Hematopoietic multipotent progenitor cell treated with erythropoietin and hydrocortisone succinate and interleukin-3 and kit ligand, for 8 days (in vitro differentiated cells): ENCODE measurements at regions not wholly inside any gene's neighbourhood (a gene's known extent, or its start where the extent isn't known, plus 50 kb on each side); places are given as distances from the start of the nearest gene placed in this dataset.
A peak's percentile ranks its signal among the peaks of the same experiment; 100 is the strongest.
"Not testable (repeated sequence)": the region's sequence is repeated elsewhere in the genome, so short reads cannot be mapped to it uniquely, and the experiment has no call there.

Source experiments
- DNase-seq: peaks from one replicate; pipeline ENCODE4 v3.0.0-alpha.2; 2015

DNA sequence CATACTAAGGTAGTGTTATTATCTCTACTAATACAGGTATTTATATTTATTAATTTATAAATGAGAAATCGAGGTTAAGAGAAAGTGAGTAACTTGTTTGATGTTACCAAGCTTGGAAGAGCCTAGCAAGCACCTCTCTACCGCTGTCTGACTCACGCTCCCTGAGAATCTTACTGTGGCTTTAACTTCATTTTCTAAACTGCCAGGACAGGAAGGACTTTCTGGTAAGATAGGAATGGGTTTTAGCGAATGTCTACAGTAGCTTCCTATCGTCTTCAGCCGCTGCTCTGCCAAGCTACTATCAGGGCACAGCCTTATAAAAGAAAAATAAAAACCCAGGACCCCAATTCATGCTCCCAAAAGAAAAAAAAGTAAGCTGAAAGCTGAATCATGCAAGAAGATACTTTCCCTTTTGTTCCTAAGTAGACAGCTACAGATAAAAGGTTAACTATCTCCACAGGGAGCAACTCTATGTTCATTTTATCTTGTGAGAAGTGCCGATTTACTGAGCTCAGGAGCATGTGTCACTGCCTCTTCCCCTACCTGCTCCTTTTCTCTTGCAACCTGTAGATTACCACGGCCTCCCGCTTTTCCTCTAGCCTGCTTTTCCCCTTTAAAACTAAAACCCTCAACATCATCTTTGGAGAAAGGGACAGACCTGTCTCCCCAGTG lies 60.2 kb downstream of the THNSL1 start:
- peak; percentile 41 for DNase-seq

DNA sequence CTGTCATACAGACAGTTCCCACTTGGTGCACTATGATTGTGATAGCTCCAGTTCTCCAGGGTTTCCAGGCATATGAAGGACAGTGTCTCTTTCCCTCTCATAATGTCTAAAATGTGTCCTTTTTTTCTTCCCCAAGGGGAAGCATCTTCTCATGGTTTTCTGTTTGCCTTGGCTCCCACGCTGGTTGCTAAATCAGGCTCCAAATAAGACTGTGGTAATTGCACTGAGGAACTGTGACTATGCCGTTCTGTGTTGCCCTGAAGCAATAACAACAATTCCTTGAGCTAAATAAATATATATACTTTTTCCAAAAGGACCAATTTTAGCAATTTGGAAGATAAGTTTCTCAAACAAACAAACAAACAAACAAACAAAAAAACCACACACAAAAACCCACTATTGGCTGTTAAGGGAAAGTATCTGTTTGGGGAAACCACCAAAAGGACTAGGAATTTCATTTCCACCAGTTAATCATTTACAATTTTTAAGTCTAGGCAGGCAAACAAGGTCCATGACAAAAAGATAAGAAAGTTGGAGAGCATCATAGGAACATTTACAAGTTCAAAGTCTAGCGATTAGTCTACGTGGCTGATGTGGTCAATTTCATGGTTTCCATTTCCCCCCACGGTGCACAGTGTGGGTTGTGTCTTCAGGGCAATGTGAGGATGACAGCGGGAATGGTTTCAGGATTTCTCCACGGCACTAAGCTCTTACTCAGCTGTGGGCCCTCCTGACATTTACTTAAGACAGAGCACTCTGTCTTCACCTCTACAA lies 62.4 kb downstream of the THNSL1 start:
- DNase-seq = no peak

DNA sequence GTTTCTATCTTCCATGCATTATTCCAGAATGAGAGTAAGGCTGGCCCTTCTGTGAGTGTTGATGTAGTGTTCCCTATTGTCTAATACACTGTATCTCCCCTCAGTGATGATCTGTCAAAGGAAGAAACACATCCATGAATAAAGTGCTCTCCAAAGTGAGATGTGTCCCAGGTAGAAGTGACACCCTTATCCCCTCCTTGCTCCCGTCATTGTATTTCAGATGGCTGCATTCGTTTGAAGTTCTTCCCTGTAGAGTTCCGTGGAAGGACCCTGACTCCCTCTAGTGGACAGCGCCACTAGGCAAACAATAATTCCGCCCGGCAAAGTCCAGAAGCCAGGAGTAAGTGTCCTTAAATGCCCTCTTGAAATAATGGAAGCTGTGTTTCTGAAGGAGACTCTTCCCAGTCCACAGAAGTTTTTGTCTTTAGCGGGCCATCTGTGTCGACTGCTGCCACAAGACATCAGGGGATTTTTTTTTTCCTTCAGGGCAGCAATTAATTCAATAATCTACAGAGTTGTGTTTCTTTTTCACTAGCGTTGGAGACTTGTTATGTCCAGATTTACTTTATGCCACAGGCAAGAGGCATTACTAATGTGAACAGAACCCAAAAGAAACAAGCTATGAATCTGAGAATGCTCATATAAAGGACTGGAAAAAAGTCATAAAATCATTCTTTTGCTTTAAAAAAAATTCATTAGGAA lies 64.6 kb downstream of the THNSL1 start:
- peak; percentile 78 for DNase-seq

DNA sequence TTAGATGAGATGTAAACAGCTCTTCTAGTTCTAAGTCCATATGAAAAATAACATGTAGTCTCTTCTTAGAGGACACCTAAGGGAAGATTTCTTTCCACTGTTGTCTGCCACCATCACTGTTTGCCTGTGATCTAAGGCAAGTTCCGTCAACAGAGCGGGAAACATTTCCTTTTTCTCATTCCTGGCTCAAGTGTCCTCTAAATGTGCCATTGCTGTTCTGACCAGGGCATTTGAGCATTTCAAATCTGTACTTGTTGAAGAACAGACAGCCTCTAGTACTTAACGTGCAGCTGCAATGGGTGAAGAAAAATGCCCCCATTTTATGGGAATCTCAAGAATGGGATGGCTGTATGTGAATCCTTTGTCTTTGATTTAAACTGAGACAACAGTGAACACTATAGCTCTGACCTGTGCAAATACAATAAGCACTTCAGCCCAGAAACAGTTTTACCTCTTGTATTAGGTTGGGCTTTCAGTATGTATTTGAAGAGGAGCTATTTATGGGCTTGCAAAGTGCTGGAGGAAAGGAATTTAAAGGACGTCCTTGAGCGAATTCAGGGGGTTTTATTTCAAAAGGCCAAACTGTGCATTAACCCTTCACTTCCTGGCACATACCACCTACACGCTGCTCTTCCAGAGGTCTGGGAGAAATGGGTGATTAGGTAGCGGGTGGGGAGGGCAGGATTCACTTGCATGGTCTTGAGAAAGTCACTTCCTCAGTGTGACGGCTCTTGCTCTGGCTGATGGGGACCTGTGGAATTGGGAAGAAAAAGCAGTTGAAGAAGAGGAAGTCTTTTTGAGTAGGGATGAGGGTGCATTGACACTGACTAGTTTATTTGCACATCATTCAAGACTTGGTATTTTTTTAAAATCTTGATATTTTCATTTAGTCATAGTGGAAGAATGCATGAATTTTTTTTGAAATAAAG lies 66.1 kb downstream of the THNSL1 start:
- no peak for DNase-seq

DNA sequence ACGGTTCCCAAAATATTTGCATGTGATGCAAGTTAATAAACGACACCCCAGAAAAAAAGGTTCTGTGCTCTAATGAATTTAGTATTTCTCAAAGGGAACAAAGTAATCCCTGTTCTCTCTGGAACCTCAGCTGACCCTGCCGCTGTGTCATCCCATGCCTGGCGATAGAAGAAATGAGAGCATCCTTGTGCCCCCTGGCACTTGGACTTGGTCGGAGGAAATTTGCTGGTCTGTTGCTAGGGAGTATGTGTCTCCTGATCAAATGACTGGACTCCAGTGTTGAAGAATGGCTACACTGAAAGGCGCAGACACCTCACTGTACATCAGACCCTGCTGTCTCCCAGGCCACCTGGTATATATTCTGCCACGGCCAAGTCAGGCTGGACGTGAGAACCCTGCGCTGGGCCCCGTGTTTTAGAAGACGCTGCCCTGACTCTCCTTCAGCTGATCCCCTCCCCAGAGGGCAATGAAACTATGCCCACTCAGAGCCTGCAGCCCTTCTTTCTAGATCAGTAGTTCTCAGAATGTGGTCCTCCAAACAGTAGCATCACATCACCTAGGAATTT lies 67.2 kb downstream of the THNSL1 start:
- no peak for DNase-seq

DNA sequence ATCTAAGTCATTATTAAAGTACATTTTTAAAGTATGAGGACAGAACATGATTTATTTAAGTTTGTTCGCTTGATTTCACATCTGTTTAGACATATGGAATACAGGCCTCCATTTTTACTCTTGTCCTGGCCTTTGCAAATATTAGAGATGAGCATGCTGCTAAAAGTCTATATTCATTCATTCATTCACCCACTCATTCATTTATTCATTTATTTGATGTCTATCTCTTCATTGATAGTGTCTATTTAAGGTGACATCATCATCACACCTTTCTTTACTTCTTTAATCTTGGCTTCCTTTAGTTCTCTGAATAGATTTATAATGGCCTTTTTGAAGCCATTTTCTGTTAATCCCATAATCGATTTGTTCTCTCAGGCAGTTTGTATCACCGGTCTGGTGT lies 68.0 kb downstream of the THNSL1 start:
- DNase-seq = no peak

DNA sequence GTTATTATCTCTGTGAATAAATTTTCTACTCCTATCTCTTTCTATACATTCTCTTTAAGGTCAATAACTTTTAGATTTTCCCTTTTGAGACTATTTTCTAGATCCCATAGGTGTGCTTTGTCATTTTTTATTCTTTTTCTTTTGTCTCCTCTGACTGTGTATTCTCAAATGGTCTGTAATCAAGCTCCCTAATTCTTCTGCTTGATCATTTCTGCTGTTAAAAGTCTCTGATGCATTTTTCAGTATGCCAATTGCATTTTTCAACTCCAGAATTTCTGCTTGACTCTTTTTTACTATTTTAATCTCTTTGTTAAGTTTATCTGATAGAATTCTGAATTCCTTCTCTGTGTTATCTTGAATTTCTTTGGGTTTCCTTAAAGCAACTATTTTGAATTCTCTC lies 78.2 kb downstream of the THNSL1 start:
- DNase-seq = no peak

DNA sequence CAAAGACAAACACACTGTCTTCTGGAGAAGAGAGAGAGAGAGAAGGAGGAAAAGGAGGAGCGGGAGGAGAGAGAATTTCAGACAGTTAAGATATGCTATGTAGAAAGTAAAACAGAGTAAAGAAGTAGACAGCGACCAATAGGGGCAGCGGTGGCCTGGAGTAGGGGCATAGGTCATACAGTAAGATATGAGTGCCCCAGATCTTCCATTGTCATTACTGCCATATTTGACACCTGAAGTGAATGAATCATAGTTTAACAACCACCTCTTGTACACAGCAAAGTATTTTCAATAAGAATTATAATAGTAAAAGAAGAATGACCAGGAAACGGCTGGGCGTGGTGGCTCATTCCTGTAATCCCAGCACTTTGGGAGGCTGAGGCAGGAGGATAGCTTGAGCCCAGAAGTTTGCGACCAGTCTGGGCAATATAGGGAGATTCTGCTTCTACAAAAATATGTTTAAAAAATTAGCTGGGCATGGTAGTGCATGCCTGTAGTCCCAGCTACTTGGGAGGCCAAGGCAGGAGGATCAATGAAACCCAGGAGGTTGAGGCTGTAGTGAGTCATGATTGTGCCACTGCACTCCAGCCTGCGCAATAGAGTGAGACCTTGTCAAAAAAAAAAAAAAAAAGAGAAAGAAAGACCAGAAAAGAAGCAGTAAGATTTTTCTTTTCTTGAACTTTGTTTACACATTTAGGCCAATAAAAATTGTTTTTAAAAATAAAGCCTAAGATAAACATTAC lies 77.0 kb upstream of the GPR158 start:
- DNase-seq = no peak

DNA sequence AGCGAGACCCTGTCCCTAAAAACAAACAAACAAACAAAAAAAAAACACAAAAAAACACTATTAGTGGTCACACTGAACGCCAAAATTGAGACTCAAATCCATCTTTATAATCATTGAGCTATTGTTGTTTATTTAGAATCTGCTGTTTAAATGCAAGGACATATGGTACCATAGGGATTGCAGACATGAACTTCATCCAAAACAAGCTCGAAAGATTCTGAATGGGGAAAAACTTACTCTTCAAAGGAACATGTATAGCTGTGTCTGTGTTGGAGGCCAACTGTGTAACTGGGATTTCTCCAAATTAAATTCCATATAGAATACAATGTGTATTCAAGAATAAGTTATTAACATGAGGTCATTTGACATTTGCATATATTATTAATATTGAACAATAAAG lies 74.7 kb upstream of the GPR158 start:
- no peak for DNase-seq

DNA sequence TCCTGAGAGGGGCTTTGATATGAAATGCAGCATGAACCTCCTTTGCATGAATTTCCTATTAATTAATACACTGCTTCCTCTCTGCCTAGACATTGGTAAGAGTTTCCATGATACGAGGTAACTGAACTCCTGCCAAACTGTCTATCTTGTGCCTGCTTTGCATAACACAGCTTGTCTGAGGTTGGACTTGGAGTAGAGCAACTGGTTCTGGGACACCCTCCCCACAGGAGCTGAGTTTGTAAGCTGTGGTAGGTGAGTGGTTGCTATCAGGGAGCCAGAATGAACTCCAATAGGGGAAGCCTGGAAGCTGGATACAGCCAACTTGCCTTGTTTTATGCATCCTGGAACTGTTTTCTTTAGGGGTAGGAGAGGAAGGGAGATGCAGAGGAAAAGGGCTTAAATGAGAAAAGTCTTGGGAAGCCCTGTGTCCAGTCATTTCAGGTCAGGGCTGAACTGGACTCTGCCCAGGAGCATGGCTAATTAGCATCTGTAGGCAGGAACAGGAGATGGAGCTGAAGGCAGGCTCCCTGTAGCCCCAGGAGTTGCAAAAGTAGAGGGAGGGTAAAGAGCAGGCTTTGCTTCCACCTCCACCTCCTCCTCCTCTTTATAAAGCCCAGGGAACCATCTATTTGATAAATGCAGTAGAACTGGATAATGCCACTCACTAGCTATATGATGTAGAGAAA lies 73.2 kb upstream of the GPR158 start:
- DNase-seq = no peak

DNA sequence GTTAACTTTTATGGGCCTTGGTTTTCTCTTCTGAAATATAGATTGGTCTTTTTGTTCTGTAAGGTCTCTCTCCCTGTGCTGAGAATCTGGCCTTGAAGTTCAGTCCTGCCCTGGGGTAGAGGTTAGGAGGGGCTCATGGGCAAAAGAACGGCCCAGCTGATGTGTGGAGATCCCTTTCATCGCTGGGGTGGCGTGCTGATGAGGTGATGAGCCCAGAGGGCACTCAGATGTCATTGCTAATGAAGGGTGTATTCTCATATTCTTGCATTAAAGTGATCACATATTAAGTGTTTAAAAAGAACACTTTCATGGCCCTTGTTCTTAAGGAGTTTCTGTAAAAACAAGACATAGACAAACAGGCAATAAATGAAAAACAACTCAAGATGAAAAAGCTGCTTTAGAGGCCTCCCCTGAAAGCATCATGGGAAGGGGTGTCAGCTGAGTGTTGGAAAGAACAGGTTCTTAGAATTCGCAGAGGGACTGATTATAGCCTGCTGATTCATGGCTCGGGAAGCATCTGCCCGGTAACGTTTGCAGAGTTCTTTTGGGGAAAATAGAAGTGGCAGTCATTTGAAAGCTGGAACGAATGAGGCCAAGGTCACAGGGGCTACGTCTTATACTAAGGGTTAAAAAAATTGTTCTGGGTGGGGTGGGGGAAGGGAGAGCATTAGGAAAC lies 72.5 kb upstream of the GPR158 start:
- no peak for DNase-seq

DNA sequence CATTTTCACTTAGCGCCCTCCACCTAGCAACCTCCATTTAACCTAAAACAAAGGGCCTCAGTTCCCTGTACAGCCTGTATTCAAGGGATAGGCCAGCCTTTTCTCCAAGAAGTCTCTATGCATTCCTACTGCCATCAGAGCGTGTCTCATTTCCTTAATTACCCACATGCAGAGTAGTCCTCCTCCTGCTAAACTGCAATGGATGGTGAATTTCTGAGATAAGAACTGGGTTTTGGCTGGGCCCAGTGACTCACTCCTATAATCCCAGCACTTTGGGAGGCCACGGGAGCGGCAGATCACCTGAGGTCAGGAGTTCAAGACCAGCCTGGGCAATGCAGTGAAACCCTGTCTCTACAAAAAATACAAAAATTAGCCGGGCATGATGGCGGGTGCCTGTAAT lies 71.1 kb upstream of the GPR158 start:
- no peak for DNase-seq

DNA sequence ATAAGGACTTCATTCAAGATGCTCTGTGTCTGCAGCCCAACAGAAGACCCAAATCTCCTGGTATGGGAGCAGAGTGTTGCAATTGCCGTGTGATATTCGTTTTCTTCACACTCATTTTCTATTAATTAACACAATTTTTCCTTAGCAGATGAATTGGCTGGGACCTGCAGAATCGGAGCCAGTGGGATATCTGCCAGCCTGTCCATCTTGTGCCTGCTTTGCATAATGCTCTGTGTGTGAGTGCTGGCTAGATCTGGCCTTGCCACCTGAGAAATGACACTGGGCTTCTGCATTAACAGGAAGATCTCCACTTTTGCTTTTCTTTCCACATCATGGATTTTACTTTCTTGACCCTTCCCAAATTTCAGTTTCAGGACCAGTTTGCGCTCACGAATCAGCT lies 70.4 kb upstream of the GPR158 start:
- no peak for DNase-seq

DNA sequence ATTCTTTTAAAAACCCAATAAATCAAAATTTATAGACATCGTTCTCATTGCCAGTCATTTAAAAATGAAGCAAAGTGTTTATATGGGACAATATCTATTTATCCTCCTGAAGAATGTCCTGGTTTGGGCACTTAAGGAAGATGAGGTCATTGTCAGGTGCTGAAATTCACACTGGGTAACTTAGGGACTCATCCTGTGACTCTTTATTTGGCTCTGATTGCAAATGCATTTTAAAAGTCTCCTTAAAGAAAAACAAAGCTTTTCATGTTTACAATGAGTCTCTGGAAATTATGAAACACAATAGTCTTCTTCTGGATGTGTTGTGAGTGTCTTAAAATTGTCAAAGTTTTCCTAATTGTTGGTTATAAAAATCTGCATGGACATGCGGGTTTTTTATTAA lies 69.5 kb upstream of the GPR158 start:
- DNase-seq = no peak

DNA sequence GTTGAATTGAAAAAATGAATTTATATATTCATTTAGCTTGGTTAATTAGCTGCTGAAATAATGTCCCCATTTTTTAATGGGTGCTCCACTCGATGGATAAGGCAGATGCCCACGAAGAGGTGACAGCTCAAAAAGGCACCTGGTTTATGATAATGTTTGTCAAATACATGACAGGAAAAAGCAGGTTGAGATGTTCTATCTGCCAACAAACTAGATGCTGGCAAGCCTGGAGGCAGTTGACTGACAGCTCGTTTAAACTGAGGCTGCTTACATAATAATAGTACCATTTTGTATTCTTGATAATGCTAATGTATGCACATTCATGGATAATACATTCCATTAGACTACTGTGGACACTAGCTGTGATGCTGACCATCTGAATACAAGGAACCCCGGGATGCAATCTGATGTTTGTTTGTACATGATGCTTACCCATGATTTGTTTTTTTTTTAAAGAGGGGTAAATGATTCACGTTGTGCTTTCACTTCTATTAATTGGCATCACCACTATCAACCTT lies 69.0 kb upstream of the GPR158 start:
- DNase-seq = no peak

DNA sequence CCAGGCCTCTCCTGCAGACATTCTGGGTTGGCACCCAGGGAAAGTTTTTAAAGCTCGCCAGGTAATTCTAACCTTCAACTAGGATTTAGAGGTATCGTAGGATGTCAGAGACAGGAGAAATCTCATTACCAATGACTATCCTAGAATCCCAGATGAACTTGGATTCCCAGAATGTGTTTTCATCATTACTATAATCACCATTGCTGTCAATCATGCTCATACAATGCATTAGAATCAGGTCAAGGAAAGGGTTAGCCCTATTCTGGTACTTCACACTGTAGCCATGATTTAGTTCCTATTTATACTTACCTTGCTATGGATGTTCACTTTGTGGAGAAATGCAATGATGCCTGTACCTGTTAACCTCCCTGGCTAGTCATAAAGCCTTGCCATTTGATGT lies 67.0 kb upstream of the GPR158 start:
- no peak for DNase-seq

DNA sequence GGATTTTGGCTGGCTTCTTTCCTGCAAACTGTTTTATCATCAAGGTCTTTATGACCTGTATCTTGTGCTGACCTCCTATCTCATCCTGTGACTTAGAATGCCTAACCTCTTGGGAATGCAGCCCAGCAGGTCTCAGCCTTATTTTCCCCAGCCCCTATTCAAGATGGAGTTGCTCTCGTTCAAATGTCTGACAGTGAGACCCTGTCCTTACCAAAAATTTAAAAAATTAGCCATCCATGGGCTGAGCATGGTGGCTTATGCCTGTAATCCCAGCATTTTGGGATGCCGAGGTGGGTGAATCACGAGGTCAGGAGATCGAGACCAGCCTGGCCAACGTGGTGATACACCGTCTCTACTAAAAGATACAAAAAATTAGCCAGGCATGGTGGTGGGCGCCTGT lies 64.9 kb upstream of the GPR158 start:
- not testable (repeated sequence) for DNase-seq

DNA sequence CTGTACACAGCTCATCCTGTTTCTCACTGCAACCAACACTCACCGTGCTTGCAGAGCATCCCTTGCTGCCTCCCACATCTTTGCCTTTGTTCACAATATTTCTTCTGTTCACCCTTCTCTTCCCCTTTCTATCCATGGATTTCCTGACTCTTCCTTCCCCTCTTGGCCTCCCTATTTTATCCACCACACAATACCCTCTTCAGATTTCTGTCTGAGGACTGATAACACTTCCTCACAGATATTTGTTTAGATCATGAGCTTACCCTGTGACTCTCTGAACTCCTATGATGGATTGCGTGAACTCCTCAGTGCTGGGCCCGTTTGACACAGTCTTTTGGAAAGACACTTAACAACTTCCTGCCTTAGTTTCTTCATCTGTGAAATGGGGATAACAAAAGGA lies 62.8 kb upstream of the GPR158 start:
- DNase-seq = no peak

DNA sequence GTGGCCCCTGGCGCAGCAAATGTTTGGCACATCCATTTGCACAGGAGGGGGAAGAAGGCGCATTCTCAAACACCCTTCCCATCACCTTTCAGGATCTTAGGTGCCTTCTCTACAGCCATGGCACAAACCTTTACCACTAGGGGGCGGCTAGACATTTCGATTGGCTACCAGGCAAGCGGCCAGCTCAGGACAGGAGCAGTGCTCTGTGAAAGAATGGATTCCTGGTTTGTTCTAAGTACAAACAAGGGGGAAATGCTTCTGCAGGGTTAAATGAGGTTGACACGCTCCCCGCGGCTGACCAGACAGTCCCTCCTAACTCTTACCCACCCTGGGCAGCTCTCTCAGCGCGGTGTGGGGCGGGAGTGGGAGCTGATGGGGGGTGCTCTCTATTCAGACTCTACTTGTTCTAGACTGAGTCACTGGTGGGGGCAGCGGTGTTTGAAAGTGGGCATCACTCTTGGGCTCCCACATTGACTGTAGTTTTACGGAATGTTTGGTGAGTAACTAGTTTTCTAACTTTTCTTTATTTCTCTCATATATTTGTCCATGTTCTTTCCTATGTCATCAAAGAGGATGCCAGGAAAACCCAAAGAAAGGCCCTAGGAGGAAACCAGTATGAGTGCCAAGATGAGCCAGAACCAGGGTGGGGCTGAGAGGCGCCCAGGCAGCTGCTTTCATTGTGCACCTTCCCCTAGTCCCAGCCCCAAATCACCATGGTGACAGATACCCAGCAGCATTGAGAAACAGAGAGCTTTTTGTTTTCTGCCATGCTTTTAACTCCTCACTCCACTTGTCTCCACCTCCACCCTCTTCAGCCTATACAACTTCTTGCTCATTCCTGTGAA lies 61.4 kb upstream of the GPR158 start:
- peak; percentile 63 for DNase-seq

DNA sequence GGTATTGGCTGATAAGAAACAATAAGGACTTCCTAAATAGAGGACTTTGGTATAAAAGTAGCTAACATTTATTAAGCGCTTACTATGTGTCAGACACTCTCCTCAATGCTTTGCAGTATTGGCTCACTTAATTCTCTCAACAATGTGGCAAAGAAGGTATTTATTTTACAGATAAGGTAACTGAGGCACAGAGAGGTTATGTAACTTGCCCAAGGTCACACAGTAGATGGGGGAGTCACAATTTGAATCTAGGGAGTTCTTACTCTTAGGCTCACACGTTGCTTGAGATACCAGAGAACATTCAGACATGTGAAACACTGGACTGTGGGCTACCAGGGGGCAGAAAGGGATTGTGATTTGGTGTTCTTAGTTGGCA lies 60.8 kb upstream of the GPR158 start:
- no peak for DNase-seq
